Thyroid gland (tissue), 4 donors: ENCODE measurements at regions not wholly inside any gene's neighbourhood (a gene's known extent, or its start where the extent isn't known, plus 50 kb on each side); places are given as distances from the start of the nearest gene placed in this dataset.
A peak's percentile ranks its signal among the peaks of the same experiment; 100 is the strongest.

Experiments
- DNase-seq, 2 donors: peaks; one replicate each; pipeline ENCODE4 v3.0.0-alpha.2; 2019
- H3K27ac ChIP-seq, 3 donors: fragments of 200-600 bp; sonication (generic); 1 replicate in 2 of 3; 2 replicates in 1 of 3; pipeline ENCODE4 v1.5.1; 2016 to 2019; ENCODE audit warnings: mild to moderate bottlenecking in 1 of 3, moderate library complexity in 1 of 3
- H3K27me3 ChIP-seq: fragments of 200-600 bp; sonication (generic); one replicate; pipeline ENCODE4 v1.5.1; 2019
- H3K36me3 ChIP-seq, 2 donors: fragments of 200-600 bp; sonication (generic); one replicate each; pipeline ENCODE4 v1.5.1; 2016 to 2019
- H3K4me1 ChIP-seq, 2 donors: fragments of 200-600 bp; sonication (generic); one replicate each; pipeline ENCODE4 v1.5.1; 2017 to 2019
- H3K4me3 ChIP-seq, 3 donors: fragments of 200-600 bp; sonication (generic); replicated peaks in 1 of 3; 1 replicate in 2 of 3; 2 replicates in 1 of 3; pipeline ENCODE4 v1.5.1; 2016; ENCODE audit warnings: mild to moderate bottlenecking in 1 of 3
- H3K9me3 ChIP-seq: fragments of 200-600 bp; sonication (generic); one replicate; pipeline ENCODE4 v1.5.1; 2017
- POLR2A ChIP-seq, 2 donors: fragments of 450-650 bp; IDR thresholded peaks; one replicate each; pipeline ENCODE4 v1.6.1; 2017; ENCODE audit warnings: antibody characterized with exemption in 2 of 2, mild to moderate bottlenecking in 2 of 2, moderate library complexity in 1 of 2
- WGBS, 2 donors: methylation state at CpG; one replicate each; pipeline ENCODE4 v1.1.5; 2017; 5-methylcytosine and 5-hydroxymethylcytosine counted together
- intact Hi-C: fragments of 100-400 bp; cut with DNase I; formaldehyde crosslinking; loops from one replicate; pipeline ENCODE4 v1.15.1; 2023
- TF ChIP-seq, protein P1 (sequence below), 6 experiments: fragments of 200-600 bp in 3 of 6; fragments of 450-650 bp in 3 of 6; sonication (generic) in 3 of 6; IDR thresholded peaks; one replicate each; pipeline ENCODE4 v1.5.1; 2016 to 2019; ENCODE audit warnings: antibody characterized with exemption in 6 of 6, mild to moderate bottlenecking in 2 of 6, inconsistent platforms in 1 of 6, moderate library complexity in 1 of 6

- no peak overlapping the region for H3K4me3 ChIP-seq
- H3K4me1 ChIP-seq = peaks cover 10 to 20% of the 10 kb centered on the region in 2 donors
- intact Hi-C loops = no loop called here
- no peaks in the 10 kb centered on the region for H3K27me3 ChIP-seq
- DNase-seq = no peak
- 76 to 87% methylated on average over 1 of the region's 1 CpG for WGBS, 2 donors
- H3K27ac ChIP-seq = no peak overlapping the region
- H3K36me3 ChIP-seq = no peaks in the 10 kb centered on the region
- TF ChIP-seq POLR2A (IDR thresholded peaks at IDR 0.05) = no peak
- TF ChIP-seq, protein P1, sequence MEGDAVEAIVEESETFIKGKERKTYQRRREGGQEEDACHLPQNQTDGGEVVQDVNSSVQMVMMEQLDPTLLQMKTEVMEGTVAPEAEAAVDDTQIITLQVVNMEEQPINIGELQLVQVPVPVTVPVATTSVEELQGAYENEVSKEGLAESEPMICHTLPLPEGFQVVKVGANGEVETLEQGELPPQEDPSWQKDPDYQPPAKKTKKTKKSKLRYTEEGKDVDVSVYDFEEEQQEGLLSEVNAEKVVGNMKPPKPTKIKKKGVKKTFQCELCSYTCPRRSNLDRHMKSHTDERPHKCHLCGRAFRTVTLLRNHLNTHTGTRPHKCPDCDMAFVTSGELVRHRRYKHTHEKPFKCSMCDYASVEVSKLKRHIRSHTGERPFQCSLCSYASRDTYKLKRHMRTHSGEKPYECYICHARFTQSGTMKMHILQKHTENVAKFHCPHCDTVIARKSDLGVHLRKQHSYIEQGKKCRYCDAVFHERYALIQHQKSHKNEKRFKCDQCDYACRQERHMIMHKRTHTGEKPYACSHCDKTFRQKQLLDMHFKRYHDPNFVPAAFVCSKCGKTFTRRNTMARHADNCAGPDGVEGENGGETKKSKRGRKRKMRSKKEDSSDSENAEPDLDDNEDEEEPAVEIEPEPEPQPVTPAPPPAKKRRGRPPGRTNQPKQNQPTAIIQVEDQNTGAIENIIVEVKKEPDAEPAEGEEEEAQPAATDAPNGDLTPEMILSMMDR (IDR thresholded peaks at IDR 0.05) = no peak
- H3K9me3 ChIP-seq = no peaks in the 10 kb centered on the region
Observed at GRCh38 chr20:17150858-17151257, 76.0 kb upstream of the PCSK2 start.

DNA sequence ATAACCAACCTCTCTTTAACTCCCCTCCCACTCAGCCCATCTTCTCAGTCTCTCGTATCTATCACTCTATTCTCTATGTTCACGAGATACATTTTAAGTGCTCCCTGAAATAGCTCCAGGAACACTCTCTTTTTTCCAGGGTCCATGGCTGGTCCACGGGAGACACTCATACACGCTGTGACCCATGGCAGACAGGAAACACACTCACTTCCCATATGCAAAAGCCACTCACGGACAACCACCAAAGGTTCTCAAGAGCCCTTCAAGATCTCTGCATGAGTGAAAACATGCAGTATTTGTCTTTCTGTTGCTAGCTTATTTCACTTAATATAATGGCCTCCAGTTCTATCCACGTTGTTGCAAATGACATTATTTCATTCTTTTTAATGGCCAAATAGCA is 71.4 kb upstream of the PCSK2 start:
- Histone ChIP-seq H3K4me3 (no peak overlapping the region), H3K27me3 (no peaks in the 10 kb centered on the region), H3K36me3 (no peaks in the 10 kb centered on the region), H3K4me1 (peaks cover 19 to 28% of the 10 kb centered on the region in 2 donors), H3K9me3 (no peaks in the 10 kb centered on the region), H3K27ac (peak overlapping the region; percentile 51 to 73 (median 69))
- 20 to 23% methylated on average over 6 of the region's 6 CpGs for WGBS, 2 donors
- TF ChIP-seq, protein P1 (IDR thresholded peaks at IDR 0.05) = no peak
- TF ChIP-seq POLR2A (IDR thresholded peaks at IDR 0.05) = no peak
- DNase-seq = peak; percentile 80 to 87
- intact Hi-C loops = no loop called here

DNA sequence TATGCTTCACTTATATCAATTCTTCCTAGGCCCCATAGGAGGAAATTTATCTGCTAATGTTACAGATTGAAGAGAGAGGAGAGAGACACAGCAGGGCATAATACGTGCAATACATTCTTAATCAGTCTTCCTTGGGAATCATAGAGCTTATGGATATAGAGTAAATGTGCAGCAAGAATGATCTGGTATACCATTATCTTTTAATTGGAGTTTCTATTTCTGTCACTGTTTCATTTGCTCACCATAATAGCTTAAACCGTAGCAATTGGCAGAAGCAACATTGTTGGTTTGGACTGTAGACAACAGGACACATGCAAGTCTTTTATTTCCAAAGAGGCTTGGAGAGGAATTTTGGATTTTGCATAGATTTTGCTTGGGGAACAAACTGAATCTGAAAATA is 68.1 kb upstream of the PCSK2 start:
- no peak for DNase-seq
- TF ChIP-seq, protein P1 (IDR thresholded peaks at IDR 0.05) = no peak
- TF ChIP-seq POLR2A (IDR thresholded peaks at IDR 0.05) = no peak
- Histone ChIP-seq H3K4me1 (peaks cover 13 to 16% of the 10 kb centered on the region in 2 donors), H3K27me3 (no peaks in the 10 kb centered on the region), H3K27ac (no peak overlapping the region), H3K9me3 (no peaks in the 10 kb centered on the region), H3K36me3 (no peaks in the 10 kb centered on the region), H3K4me3 (no peak overlapping the region)
- intact Hi-C loops = no loop called here
- 63 to 83% methylated on average over 2 of the region's 2 CpGs for WGBS, 2 donors

- no peak for DNase-seq
- WGBS, 2 donors = 75 to 77% methylated on average over 6 of the region's 6 CpGs
Observed at GRCh38 chr20:17161673-17162481, 65.0 kb upstream of the PCSK2 start.

More at GRCh38 chr20:17161673-17162481, 65.0 kb upstream of the PCSK2 start:
- no peak overlapping the region for H3K4me3 ChIP-seq
- no peak for TF ChIP-seq POLR2A (IDR thresholded peaks at IDR 0.05)
- TF ChIP-seq, protein P1 (IDR thresholded peaks at IDR 0.05) = no peak
- no peak overlapping the region for H3K27ac ChIP-seq
- no peaks in the 10 kb centered on the region for H3K36me3 ChIP-seq
- no peaks in the 10 kb centered on the region for H3K27me3 ChIP-seq
- intact Hi-C loops = no loop called here
- no peaks in the 10 kb centered on the region for H3K4me1 ChIP-seq
- H3K9me3 ChIP-seq = no peaks in the 10 kb centered on the region
